ENCODE measurements at regions not wholly inside any gene's neighbourhood (a gene's known extent, or its start where the extent isn't known, plus 50 kb on each side); places are given as distances from the start of the nearest gene placed in this dataset.
"Not testable (repeated sequence)": the region's sequence is repeated elsewhere in the genome, so short reads cannot be mapped to it uniquely, and the experiment has no call there.

GRCh38 chr12:128083132-128083729 lies 183.7 kb upstream of the TMEM132C start:
- no peaks in the 10 kb centered on the region for H3K4me1 Mint-ChIP-seq
- CTCF ChIA-PET, result no interaction called here
- no peak overlapping the region for H3K27ac Mint-ChIP-seq
- DNase-seq (no peak), ATAC-seq (peak; percentile 33)
- H3K36me3 Mint-ChIP-seq, result no peaks in the 10 kb centered on the region
- no peak overlapping the region for H3K4me3 Mint-ChIP-seq
- H3K9me3 Mint-ChIP-seq (ENCODE audit: low read depth), result peaks cover 3% of the 10 kb centered on the region
- H3K27me3 Mint-ChIP-seq, result no peaks in the 10 kb centered on the region

DNA sequence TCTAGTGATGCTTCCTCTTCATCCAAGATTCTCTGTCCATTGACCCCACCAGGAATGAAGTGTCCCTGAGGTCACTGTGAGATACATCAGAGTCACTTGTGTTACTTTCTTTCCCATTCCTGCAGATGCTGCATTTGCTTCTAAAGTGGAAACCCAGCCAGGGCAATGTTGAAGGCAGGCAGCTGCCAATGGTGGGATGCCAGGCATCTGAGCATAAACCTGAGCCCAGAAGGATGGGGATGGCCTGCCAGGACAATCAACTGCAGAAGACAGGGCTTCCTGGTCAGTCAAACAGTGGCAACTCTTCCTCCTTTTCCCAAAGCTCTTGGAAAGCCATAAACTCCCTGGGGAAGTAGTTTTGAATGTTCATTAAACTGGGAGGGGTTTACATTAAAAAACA lies 178.0 kb upstream of the TMEM132C start:
- Mint-ChIP-seq H3K27me3 (no peaks in the 10 kb centered on the region), H3K4me1 (no peaks in the 10 kb centered on the region), H3K27ac (no peak overlapping the region), H3K9me3 (ENCODE audit: low read depth) (peaks cover 6% of the 10 kb centered on the region), H3K4me3 (no peak overlapping the region), H3K36me3 (no peaks in the 10 kb centered on the region)
- ATAC-seq (no peak), DNase-seq (no peak)
- CTCF ChIA-PET, result no interaction called here

- no peaks in the 10 kb centered on the region for H3K27me3 Mint-ChIP-seq
- H3K4me3 Mint-ChIP-seq, result no peak overlapping the region
- CTCF ChIA-PET, result no interaction called here
- no peaks in the 10 kb centered on the region for H3K36me3 Mint-ChIP-seq
- peaks cover 6% of the 10 kb centered on the region for H3K9me3 Mint-ChIP-seq (ENCODE audit: low read depth)
- no peaks in the 10 kb centered on the region for H3K4me1 Mint-ChIP-seq
- DNase-seq (no peak), ATAC-seq (no peak)
- no peak overlapping the region for H3K27ac Mint-ChIP-seq
Observed at GRCh38 chr12:128089961-128090360, 177.0 kb upstream of the TMEM132C start.

DNA sequence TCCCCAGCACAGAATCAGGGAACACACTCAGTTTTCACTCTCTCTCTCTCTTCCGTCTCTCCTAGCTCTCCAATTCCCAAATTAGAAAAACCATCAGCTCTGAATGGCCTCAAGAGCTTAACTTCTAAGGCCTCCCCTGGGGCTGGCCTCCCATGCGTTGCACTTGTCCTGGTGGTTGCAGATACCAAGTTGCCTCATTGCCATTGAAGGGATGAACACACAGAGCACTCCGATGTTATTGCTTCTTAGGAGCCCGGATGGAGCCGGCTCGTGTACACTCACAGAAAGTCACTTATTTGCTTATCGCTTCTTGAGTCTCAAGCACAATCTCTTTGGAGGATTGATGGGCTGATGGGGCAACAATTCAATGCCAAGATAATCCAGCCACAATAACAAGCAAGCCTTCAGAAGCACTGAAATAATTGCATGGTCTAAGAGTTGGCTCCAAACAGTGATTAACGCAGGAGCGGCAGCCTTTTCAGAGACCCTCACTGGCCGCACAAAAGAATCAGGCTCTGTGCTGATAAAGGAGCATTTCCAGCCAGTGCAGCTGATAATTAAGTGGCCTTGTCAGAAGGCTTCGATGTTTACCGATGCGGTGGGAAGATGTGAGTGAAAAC lies 175.8 kb upstream of the TMEM132C start:
- Mint-ChIP-seq H3K27ac (no peak overlapping the region), H3K4me3 (no peak overlapping the region), H3K4me1 (no peaks in the 10 kb centered on the region), H3K27me3 (no peaks in the 10 kb centered on the region), H3K36me3 (no peaks in the 10 kb centered on the region), H3K9me3 (ENCODE audit: low read depth) (peaks cover 6% of the 10 kb centered on the region)
- ATAC-seq (no peak), DNase-seq (no peak)
- CTCF ChIA-PET, result no interaction called here

- Mint-ChIP-seq H3K36me3 (no peaks in the 10 kb centered on the region), H3K4me3 (no peak overlapping the region), H3K27ac (no peak overlapping the region), H3K27me3 (no peaks in the 10 kb centered on the region), H3K4me1 (no peaks in the 10 kb centered on the region), H3K9me3 (ENCODE audit: low read depth) (peaks cover 6% of the 10 kb centered on the region)
- ATAC-seq (no peak), DNase-seq (no peak)
- CTCF ChIA-PET, result no interaction called here
Observed at GRCh38 chr12:128091951-128092382, 175.0 kb upstream of the TMEM132C start.

DNA sequence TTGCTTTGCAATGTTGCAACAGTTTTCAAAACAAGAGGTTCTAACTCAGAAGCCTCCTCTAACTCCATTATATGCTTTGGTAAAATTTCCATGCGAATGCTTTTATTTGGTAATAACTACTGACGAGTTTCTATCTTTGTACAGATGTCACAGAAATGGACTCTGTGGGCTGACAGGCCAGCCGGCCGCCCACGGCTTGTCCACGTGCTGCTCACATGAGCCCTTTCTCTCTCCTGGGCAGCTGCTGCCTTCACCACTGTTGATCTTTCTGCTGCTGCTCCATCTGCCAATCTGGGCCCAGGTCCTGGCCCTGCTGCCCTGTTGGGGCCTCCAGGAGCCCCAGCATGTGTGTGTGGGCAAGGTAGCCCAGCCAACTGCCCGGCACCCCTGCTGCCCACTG lies 168.2 kb upstream of the TMEM132C start:
- H3K9me3 Mint-ChIP-seq (ENCODE audit: low read depth), result peaks cover 8% of the 10 kb centered on the region
- no peak overlapping the region for H3K4me3 Mint-ChIP-seq
- CTCF ChIA-PET, result no interaction called here
- no peaks in the 10 kb centered on the region for H3K36me3 Mint-ChIP-seq
- ATAC-seq, result no peak
- H3K27ac Mint-ChIP-seq, result no peak overlapping the region
- no peaks in the 10 kb centered on the region for H3K27me3 Mint-ChIP-seq
- H3K4me1 Mint-ChIP-seq, result no peaks in the 10 kb centered on the region
- no peak for DNase-seq

GRCh38 chr12:128103152-128103551 lies 163.8 kb upstream of the TMEM132C start:
- no peak for DNase-seq
- Mint-ChIP-seq H3K4me3 (no peak overlapping the region), H3K27ac (no peak overlapping the region), H3K27me3 (no peaks in the 10 kb centered on the region), H3K36me3 (no peaks in the 10 kb centered on the region), H3K9me3 (ENCODE audit: low read depth) (peaks cover 8% of the 10 kb centered on the region), H3K4me1 (no peaks in the 10 kb centered on the region)
- CTCF ChIA-PET, result no interaction called here
- no peak for ATAC-seq

GRCh38 chr12:128109236-128109635 lies 157.7 kb upstream of the TMEM132C start:
- DNase-seq, result no peak
- H3K9me3 Mint-ChIP-seq (ENCODE audit: low read depth), result peaks cover 4% of the 10 kb centered on the region
- ATAC-seq, result no peak
- no peaks in the 10 kb centered on the region for H3K27me3 Mint-ChIP-seq
- no peak overlapping the region for H3K27ac Mint-ChIP-seq
- H3K4me1 Mint-ChIP-seq, result no peaks in the 10 kb centered on the region
- H3K4me3 Mint-ChIP-seq, result no peak overlapping the region
- H3K36me3 Mint-ChIP-seq, result no peaks in the 10 kb centered on the region
- CTCF ChIA-PET, result no interaction called here

- Mint-ChIP-seq H3K9me3 (ENCODE audit: low read depth) (peaks cover 5% of the 10 kb centered on the region), H3K27me3 (no peaks in the 10 kb centered on the region), H3K4me1 (no peaks in the 10 kb centered on the region), H3K36me3 (no peaks in the 10 kb centered on the region), H3K27ac (no peak overlapping the region), H3K4me3 (no peak overlapping the region)
- ATAC-seq (no peak), DNase-seq (no peak)
- CTCF ChIA-PET, result no interaction called here
Observed at GRCh38 chr12:128109636-128110035, 157.3 kb upstream of the TMEM132C start.

DNA sequence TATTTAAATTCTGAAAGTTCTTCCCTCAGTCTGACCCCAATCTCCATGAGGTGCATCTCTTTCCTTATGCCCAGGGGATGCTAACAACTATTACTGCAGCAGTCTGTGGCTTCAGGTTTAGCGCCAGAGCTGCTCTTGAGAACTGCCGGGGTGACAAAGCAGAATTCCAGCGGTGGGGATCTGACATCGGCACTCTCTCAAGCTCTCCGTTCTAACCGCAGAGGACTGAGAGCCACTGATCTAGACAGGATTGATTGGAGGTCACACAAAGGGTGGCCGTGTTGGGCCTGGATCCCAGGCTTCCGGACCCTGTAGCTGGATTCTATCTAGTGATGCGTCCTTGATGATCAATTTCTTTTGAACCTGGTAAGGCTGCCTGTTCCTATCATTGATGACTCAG lies 155.6 kb upstream of the TMEM132C start:
- ATAC-seq (no peak), DNase-seq (no peak)
- Mint-ChIP-seq H3K27ac (no peak overlapping the region), H3K36me3 (no peaks in the 10 kb centered on the region), H3K27me3 (no peaks in the 10 kb centered on the region), H3K4me1 (no peaks in the 10 kb centered on the region), H3K9me3 (ENCODE audit: low read depth) (peaks cover 7% of the 10 kb centered on the region), H3K4me3 (no peak overlapping the region)
- CTCF ChIA-PET, result no interaction called here

- Mint-ChIP-seq H3K4me3 (no peak overlapping the region), H3K36me3 (no peaks in the 10 kb centered on the region), H3K27me3 (no peaks in the 10 kb centered on the region), H3K4me1 (no peaks in the 10 kb centered on the region), H3K9me3 (ENCODE audit: low read depth) (peaks cover 7% of the 10 kb centered on the region), H3K27ac (no peak overlapping the region)
- ATAC-seq, result no peak
- no peak for DNase-seq
- CTCF ChIA-PET, result no interaction called here
Observed at GRCh38 chr12:128111951-128112350, 155.0 kb upstream of the TMEM132C start.

- H3K27ac Mint-ChIP-seq; H3K9me3 Mint-ChIP-seq (ENCODE audit: low read depth); H3K4me1 Mint-ChIP-seq; ATAC-seq; H3K4me3 Mint-ChIP-seq; H3K27me3 Mint-ChIP-seq; H3K36me3 Mint-ChIP-seq; CTCF ChIA-PET; DNase-seq: not testable (repeated sequence)
Observed at GRCh38 chr12:128113250-128113649, 153.7 kb upstream of the TMEM132C start.

- Mint-ChIP-seq H3K4me3 (no peak overlapping the region), H3K27ac (no peak overlapping the region), H3K4me1 (no peaks in the 10 kb centered on the region), H3K27me3 (no peaks in the 10 kb centered on the region), H3K36me3 (no peaks in the 10 kb centered on the region), H3K9me3 (ENCODE audit: low read depth) (peaks cover 9% of the 10 kb centered on the region)
- DNase-seq, result no peak
- no peak for ATAC-seq
- CTCF ChIA-PET, result no interaction called here
Observed at GRCh38 chr12:128114485-128114884, 152.5 kb upstream of the TMEM132C start.

GRCh38 chr12:128116537-128116936 lies 150.4 kb upstream of the TMEM132C start:
- Mint-ChIP-seq H3K4me1 (no peaks in the 10 kb centered on the region), H3K36me3 (no peaks in the 10 kb centered on the region)

GRCh38 chr12:128120035-128120434 lies 146.9 kb upstream of the TMEM132C start:
- Mint-ChIP-seq H3K9me3 (ENCODE audit: low read depth) (peaks cover 6% of the 10 kb centered on the region), H3K4me1 (no peaks in the 10 kb centered on the region), H3K36me3 (no peaks in the 10 kb centered on the region)

More at GRCh38 chr12:128116537-128116936, 150.4 kb upstream of the TMEM132C start:
- CTCF ChIA-PET, result no interaction called here
- no peak overlapping the region for H3K27ac Mint-ChIP-seq
- ATAC-seq, result no peak
- H3K9me3 Mint-ChIP-seq (ENCODE audit: low read depth), result peaks cover 7% of the 10 kb centered on the region
- H3K27me3 Mint-ChIP-seq, result no peaks in the 10 kb centered on the region
- H3K4me3 Mint-ChIP-seq, result no peak overlapping the region
- no peak for DNase-seq

More at GRCh38 chr12:128120035-128120434, 146.9 kb upstream of the TMEM132C start:
- H3K27ac Mint-ChIP-seq, result no peak overlapping the region
- H3K4me3 Mint-ChIP-seq, result no peak overlapping the region
- ATAC-seq (no peak), DNase-seq (no peak)
- CTCF ChIA-PET, result no interaction called here
- H3K27me3 Mint-ChIP-seq, result no peaks in the 10 kb centered on the region

Data from activated CD8-positive, alpha-beta memory T cell treated with anti-CD3 and anti-CD28 coated beads, Interleukin-2, amount 10 ng/mL, durations not matched to agents 7 days and 5 days (primary cell).